Epidermal melanocyte (primary cell): ENCODE measurements at regions not wholly inside any gene's neighbourhood (a gene's known extent, or its start where the extent isn't known, plus 50 kb on each side); places are given as distances from the start of the nearest gene placed in this dataset.
A peak's percentile ranks its signal among the peaks of the same experiment; 100 is the strongest.
"Not testable (repeated sequence)": the region's sequence is repeated elsewhere in the genome, so short reads cannot be mapped to it uniquely, and the experiment has no call there.

ENCODE experiments used
- DNase-seq: peaks from one replicate; pipeline ENCODE4 v3.0.0; 2011; ENCODE audit warnings: low spot score; ENCODE audit not compliant: insufficient read length

- no peak for DNase-seq
These were observed 68.9 kb downstream of the OR13A1 start for GRCh38 chr10:45246522-45246921.

- peak; percentile 23 for DNase-seq
These were observed 65.3 kb downstream of the OR13A1 start for GRCh38 chr10:45249978-45250693.

- DNase-seq, result not testable (repeated sequence)
These were observed 64.7 kb downstream of the OR13A1 start for GRCh38 chr10:45250694-45251075.
